Mesothelial cell of epicardium (in vitro differentiated cells): ENCODE measurements at regions not wholly inside any gene's neighbourhood (a gene's known extent, or its start where the extent isn't known, plus 50 kb on each side); places are given as distances from the start of the nearest gene placed in this dataset.

Experiments used
- DNase-seq, 2 experiments: peaks; one replicate each; pipeline ENCODE4 v3.0.0; 2021; ENCODE audit warnings: low spot score in 2 of 2; ENCODE audit not compliant: unreplicated experiment in 2 of 2
- H3K27ac Mint-ChIP-seq: 2 replicates; pipeline ENCODE4 v1.8.0; 2021; ENCODE audit warnings: mixed read lengths
- H3K27me3 Mint-ChIP-seq: 2 replicates; pipeline ENCODE4 v1.8.0; 2021; ENCODE audit warnings: low read depth, mixed read lengths
- H3K36me3 Mint-ChIP-seq: 2 replicates; pipeline ENCODE4 v1.8.0; 2021; ENCODE audit warnings: mixed read lengths
- H3K4me1 Mint-ChIP-seq: 2 replicates; pipeline ENCODE4 v1.8.0; 2021; ENCODE audit warnings: mixed read lengths
- H3K4me3 Mint-ChIP-seq: 2 replicates; pipeline ENCODE4 v1.8.0; 2021; ENCODE audit warnings: mild to moderate bottlenecking, moderate library complexity, mixed read lengths
- H3K9me3 Mint-ChIP-seq: 2 replicates; pipeline ENCODE4 v1.8.0; 2021; ENCODE audit warnings: mixed read lengths
- CTCF ChIP-seq: fragments of 200-600 bp; sonication (generic); IDR thresholded peaks from one replicate; pipeline ENCODE4 v1.5.0; 2021; ENCODE audit warnings: antibody characterized with exemption; ENCODE audit not compliant: unreplicated experiment

- Mint-ChIP-seq H3K36me3 (no peaks in the 10 kb centered on the region), H3K4me3 (no peak overlapping the region), H3K27me3 (no peaks in the 10 kb centered on the region), H3K4me1 (peaks cover 4% of the 10 kb centered on the region), H3K9me3 (peaks cover 9% of the 10 kb centered on the region), H3K27ac (no peak overlapping the region)
- DNase-seq: no peak
- no peak for TF ChIP-seq CTCF
Measured at GRCh38 chr4:34193451-34194154, 2050.7 kb downstream of the ARAP2 start.

GRCh38 chr4:34194585-34194984 lies 2049.7 kb downstream of the ARAP2 start:
- no peak for TF ChIP-seq CTCF
- Mint-ChIP-seq H3K4me3 (no peak overlapping the region), H3K36me3 (no peaks in the 10 kb centered on the region), H3K4me1 (peaks cover 4% of the 10 kb centered on the region), H3K27ac (no peak overlapping the region), H3K27me3 (no peaks in the 10 kb centered on the region), H3K9me3 (peaks cover 2% of the 10 kb centered on the region)
- no peak for DNase-seq

GRCh38 chr4:34196375-34196774 lies 2047.9 kb downstream of the ARAP2 start:
- peaks cover 8% of the 10 kb centered on the region for H3K9me3 Mint-ChIP-seq
- TF ChIP-seq CTCF: no peak
- no peak overlapping the region for H3K27ac Mint-ChIP-seq
- H3K27me3 Mint-ChIP-seq: no peaks in the 10 kb centered on the region
- peaks cover under 1% of the 10 kb centered on the region for H3K36me3 Mint-ChIP-seq
- no peak overlapping the region for H3K4me3 Mint-ChIP-seq
- DNase-seq: no peak
- H3K4me1 Mint-ChIP-seq: peaks cover 4% of the 10 kb centered on the region

GRCh38 chr4:34198966-34199365 lies 2045.3 kb downstream of the ARAP2 start:
- Mint-ChIP-seq H3K27ac (no peak overlapping the region), H3K4me3 (no peak overlapping the region), H3K36me3 (peaks cover 4% of the 10 kb centered on the region), H3K27me3 (no peaks in the 10 kb centered on the region), H3K9me3 (peaks cover 11% of the 10 kb centered on the region), H3K4me1 (peaks cover 2% of the 10 kb centered on the region)
- TF ChIP-seq CTCF: no peak
- DNase-seq: no peak

- Mint-ChIP-seq H3K27ac (no peak overlapping the region), H3K36me3 (peaks cover 7% of the 10 kb centered on the region), H3K9me3 (peaks cover 17% of the 10 kb centered on the region), H3K4me3 (no peak overlapping the region), H3K4me1 (no peaks in the 10 kb centered on the region), H3K27me3 (no peaks in the 10 kb centered on the region)
- TF ChIP-seq CTCF: no peak
- DNase-seq: no peak
Measured at GRCh38 chr4:34200535-34200934, 2043.8 kb downstream of the ARAP2 start.
